VCaP (cell line): ENCODE measurements at regions not wholly inside any gene's neighbourhood (a gene's known extent, or its start where the extent isn't known, plus 50 kb on each side); places are given as distances from the start of the nearest gene placed in this dataset.

Source experiments
- H3K27ac ChIP-seq: fragments of 450-650 bp; 2 replicates; pipeline ENCODE4 v1.5.1; 2017
- CTCF ChIP-seq: fragments of 450-650 bp; conservative IDR thresholded peaks from 2 replicates; pipeline ENCODE4 v1.5.1; 2017; ENCODE audit warnings: mild to moderate bottlenecking, moderate library complexity

DNA sequence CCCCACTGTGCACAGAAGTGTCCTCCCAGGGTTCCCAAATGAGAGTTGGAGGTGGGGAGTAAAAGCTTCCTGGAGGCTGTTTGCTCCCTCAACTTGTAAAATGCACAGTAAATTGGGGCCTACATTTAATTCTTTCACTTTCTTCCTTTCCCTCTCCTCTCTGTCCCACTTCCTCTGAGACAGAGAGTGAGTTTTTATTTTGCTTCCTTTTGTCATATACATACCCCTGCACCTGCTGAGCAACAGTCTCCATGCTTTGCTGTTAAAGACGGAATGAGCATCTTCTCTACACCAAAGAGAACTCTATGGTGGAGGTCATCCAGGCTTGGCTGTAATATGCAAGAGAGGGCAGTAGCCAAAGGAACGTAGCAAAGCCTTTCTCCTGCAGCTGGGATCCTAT lies 79.3 kb upstream of the VAV3 start:
- no peak for TF ChIP-seq CTCF
- H3K27ac ChIP-seq, result peak overlapping the region; percentile 57; the same call in 1 of the 2 replicates

DNA sequence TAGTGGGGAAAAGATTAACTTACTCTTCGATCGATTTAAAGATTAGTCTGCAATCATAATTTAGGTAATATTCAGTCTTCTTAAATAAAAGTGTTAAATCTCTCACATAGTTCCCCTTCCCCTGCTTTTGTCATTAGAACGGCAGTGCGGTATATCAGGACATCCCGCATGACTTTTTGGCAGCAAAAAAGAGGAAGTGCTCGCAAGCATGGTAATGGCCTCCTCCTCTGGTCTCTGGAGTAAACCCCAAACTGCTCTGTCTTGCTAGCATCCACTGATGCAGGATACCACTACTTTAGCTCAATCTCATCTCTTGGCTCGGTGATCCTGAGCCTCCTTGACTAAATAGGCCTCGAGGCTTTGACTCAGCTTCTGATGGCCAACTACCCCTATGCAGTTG lies 78.7 kb upstream of the VAV3 start:
- no peak for TF ChIP-seq CTCF
- H3K27ac ChIP-seq, result no peak overlapping the region

DNA sequence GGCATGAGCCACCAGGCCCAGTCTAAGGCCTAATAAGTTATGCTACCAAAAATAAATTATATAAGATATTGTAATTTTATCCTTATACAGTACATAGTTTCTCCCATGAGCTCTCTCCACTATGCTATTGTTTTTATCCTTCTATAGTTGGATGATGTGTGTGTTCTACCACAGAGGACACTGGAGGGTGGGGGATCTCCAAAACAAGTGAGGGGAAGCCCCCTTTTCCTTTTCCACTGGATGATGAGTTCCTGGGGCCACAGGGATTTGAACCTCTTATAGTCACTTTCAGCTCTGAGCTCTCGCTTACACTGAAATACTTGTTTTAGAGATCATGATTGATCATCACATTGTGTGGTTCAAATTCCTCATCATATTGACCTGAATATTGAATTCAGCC lies 77.6 kb upstream of the VAV3 start:
- no peak for TF ChIP-seq CTCF
- H3K27ac ChIP-seq, result no peak overlapping the region

DNA sequence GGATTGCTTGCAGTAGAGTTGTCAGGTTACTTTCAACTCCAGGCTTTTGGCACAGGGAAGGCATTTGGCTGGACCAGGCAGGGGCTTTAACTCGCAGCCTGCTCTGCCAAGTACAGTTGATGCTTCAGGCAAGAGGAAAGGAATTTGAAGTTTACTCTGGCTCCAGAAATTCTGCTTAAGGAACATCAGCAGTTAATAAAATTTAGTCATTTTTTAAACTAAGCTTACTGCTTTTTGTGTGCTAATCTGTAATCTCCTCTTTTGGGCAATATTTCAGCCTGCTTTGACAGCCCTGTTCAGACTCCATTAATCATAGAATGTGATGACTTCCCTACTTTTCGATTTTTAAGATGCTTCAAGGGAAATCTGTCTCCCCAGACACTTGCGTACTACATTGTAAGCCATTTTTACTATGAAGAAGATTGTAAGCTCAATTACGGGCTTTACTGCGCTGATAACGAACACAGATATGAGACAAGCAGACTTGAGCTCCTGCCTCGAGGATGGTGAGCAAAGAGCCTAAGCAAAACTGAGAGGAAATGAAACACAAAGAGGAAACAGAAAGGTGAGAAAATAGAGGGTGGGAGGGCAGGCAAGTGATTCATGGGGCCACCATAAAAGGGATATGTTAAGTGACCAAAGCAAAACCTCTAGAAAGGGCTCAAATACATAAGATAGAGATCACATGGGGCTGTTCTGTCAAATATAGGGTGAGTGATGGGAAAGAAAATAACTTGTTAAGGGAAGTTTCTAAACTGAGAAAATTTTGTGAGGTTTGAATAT lies 76.6 kb upstream of the VAV3 start:
- H3K27ac ChIP-seq, result no peak overlapping the region
- no peak for TF ChIP-seq CTCF

DNA sequence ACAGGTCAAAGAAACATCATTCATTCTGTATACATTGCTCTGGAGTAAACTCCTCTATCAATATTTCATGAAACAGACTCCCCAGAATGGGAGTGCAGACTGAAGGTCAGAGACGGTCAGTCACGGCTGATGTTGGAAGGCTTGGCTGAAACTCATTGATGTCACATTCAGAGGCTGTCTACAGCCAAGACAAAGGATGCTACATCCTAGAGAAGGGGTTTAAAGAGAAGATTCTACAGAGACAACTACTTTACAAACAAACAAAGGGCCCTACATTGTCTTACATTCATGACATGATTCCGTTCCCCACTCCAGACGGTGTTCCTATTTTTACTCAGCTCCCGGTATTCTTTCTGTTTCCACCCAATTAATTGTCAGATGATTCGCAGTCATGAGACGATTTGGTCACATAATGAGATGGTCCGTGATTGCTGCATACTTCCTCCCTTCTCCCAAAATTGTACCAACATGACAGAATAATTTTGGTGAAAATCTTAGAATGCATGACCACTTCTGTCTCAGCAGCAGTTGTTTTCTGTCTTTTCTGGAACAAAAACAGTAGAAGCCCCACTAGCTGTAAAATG lies 73.8 kb upstream of the VAV3 start:
- TF ChIP-seq CTCF, result no peak
- H3K27ac ChIP-seq, result no peak overlapping the region

DNA sequence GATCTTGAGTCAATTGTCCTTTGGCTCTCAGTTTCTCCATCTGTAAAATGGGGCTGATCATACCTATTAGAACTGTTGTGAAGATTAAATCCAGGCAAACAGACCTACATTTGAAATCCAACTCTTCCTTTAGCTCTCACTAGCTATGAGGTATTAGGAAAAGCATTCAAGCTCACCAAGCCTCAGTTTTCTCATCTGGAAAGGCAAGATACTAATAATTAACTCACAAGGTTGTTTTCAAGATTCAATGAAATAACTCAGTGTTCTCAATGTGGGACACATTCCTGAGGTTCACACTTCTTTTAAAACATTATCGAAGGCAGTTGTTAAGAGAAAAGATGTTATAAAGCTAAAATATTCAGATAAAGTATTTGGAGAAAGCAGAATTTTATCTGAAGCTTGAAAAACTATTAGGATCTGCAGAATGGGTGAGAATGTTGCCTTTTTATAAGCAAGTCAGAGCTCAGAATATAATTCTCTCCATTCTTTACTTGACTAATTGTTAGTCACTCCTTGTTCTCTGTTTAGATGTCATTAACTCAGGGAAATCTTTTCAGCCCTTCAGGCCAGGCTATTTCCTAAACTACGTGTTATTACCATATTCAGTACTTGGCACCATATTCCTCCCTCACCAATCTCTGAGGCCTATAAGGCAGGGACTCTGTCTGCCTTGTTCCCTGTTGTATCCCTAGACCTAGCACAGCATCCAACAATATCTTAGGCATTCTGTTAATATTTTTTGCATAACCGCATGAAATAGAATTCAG lies 72.0 kb upstream of the VAV3 start:
- H3K27ac ChIP-seq, result no peak overlapping the region
- TF ChIP-seq CTCF, result no peak

- H3K27ac ChIP-seq, result peak overlapping the region; percentile 29
- no peak for TF ChIP-seq CTCF
Observed at GRCh38 chr1:108034396-108034795, 69.4 kb upstream of the VAV3 start.
